Thyroid gland (tissue), 4 donors: ENCODE measurements at regions not wholly inside any gene's neighbourhood (a gene's known extent, or its start where the extent isn't known, plus 50 kb on each side); places are given as distances from the start of the nearest gene placed in this dataset.

ENCODE experiments used
- CTCF ChIP-seq, 6 experiments: fragments of 200-600 bp in 3 of 6; fragments of 450-650 bp in 3 of 6; sonication (generic) in 3 of 6; IDR thresholded peaks; one replicate each; pipeline ENCODE4 v1.5.1; 2016 to 2019; ENCODE audit warnings: antibody characterized with exemption in 6 of 6, mild to moderate bottlenecking in 2 of 6, inconsistent platforms in 1 of 6, moderate library complexity in 1 of 6
- POLR2A ChIP-seq, 2 donors: fragments of 450-650 bp; IDR thresholded peaks; one replicate each; pipeline ENCODE4 v1.6.1; 2017; ENCODE audit warnings: antibody characterized with exemption in 2 of 2, mild to moderate bottlenecking in 2 of 2, moderate library complexity in 1 of 2

GRCh38 chr16:54703339-54703738 lies 227.3 kb upstream of the IRX5 start:
- TF ChIP-seq CTCF (IDR thresholded peaks at IDR 0.05) (no peak), POLR2A (IDR thresholded peaks at IDR 0.05) (no peak)
